Activated naive CD4-positive, alpha-beta T cell treated with anti-CD3 and anti-CD28 coated beads for 36 hours (primary cell): ENCODE measurements at regions not wholly inside any gene's neighbourhood (a gene's known extent, or its start where the extent isn't known, plus 50 kb on each side); places are given as distances from the start of the nearest gene placed in this dataset.

Source experiments
- CTCF ChIA-PET: fragments of 350-600 bp; sonication (Branson Sonifier 250); formaldehyde crosslinking; loops from one replicate; lab custom pipeline; 2021; ENCODE audit warnings: antibody characterized with exemption; lab: Charles Lee
- DNase-seq: peaks from one replicate; pipeline ENCODE4 v3.0.0-alpha.2; 2020
- H3K27ac Mint-ChIP-seq: one replicate; pipeline ENCODE4 v1.8.0; 2021; ENCODE audit warnings: mild to moderate bottlenecking, mixed read lengths
- H3K27me3 Mint-ChIP-seq: one replicate; pipeline ENCODE4 v1.8.0; 2021; ENCODE audit warnings: low read depth, mixed read lengths
- H3K36me3 Mint-ChIP-seq: one replicate; pipeline ENCODE4 v1.8.0; 2021; ENCODE audit warnings: low read depth, mixed read lengths
- H3K4me1 Mint-ChIP-seq: one replicate; pipeline ENCODE4 v1.8.0; 2021; ENCODE audit warnings: low read depth, mixed read lengths
- H3K4me3 Mint-ChIP-seq: one replicate; pipeline ENCODE4 v1.8.0; 2021; ENCODE audit warnings: mild to moderate bottlenecking, moderate library complexity, mixed read lengths
- H3K9me3 Mint-ChIP-seq: one replicate; pipeline ENCODE4 v1.8.0; 2021; ENCODE audit warnings: mixed read lengths
- intact Hi-C: fragments of 100-400 bp; cut with micrococcal nuclease; formaldehyde crosslinking; loops from one replicate; pipeline ENCODE4 v1.15.1; 2023

GRCh38 chr2:107436281-107436680 lies 390.4 kb upstream of the RGPD4 start:
- CTCF ChIA-PET = no interaction called here
- H3K9me3 Mint-ChIP-seq = peaks cover under 1% of the 10 kb centered on the region
- H3K27me3 Mint-ChIP-seq = no peaks in the 10 kb centered on the region
- intact Hi-C loops = no loop called here
- H3K4me3 Mint-ChIP-seq = no peak overlapping the region
- no peaks in the 10 kb centered on the region for H3K4me1 Mint-ChIP-seq
- no peak for DNase-seq
- H3K36me3 Mint-ChIP-seq = no peaks in the 10 kb centered on the region
- H3K27ac Mint-ChIP-seq = no peak overlapping the region

- Mint-ChIP-seq H3K4me1 (no peaks in the 10 kb centered on the region), H3K27me3 (no peaks in the 10 kb centered on the region), H3K36me3 (no peaks in the 10 kb centered on the region), H3K9me3 (peaks cover under 1% of the 10 kb centered on the region), H3K4me3 (no peak overlapping the region), H3K27ac (no peak overlapping the region)
- no peak for DNase-seq
- CTCF ChIA-PET = no interaction called here
- intact Hi-C loops = no loop called here
Observed at GRCh38 chr2:107437265-107437664, 389.4 kb upstream of the RGPD4 start.

DNA sequence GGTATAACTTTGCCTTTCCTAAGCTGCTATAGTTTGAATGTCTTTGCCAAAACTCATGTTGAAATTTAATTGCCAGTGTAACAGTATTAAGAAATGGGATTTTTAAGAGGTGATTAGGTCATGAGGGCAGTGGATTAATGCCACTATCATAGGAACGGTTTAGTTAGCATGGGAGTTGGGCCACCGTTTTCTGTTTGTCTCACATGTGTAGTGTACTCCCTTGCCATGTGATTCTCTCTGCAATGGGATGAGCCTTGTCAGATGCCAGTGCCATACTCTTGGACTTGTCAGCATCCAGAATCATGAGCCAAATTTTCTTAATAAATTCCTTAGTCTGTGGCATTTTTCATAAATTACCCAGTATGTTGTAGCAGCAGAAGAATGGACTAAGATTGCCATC lies 388.9 kb upstream of the RGPD4 start:
- no peak for DNase-seq
- H3K4me3 Mint-ChIP-seq = no peak overlapping the region
- no peaks in the 10 kb centered on the region for H3K27me3 Mint-ChIP-seq
- H3K4me1 Mint-ChIP-seq = no peaks in the 10 kb centered on the region
- intact Hi-C loops = no loop called here
- CTCF ChIA-PET = no interaction called here
- H3K9me3 Mint-ChIP-seq = peaks cover 2% of the 10 kb centered on the region
- no peak overlapping the region for H3K27ac Mint-ChIP-seq
- no peaks in the 10 kb centered on the region for H3K36me3 Mint-ChIP-seq

DNA sequence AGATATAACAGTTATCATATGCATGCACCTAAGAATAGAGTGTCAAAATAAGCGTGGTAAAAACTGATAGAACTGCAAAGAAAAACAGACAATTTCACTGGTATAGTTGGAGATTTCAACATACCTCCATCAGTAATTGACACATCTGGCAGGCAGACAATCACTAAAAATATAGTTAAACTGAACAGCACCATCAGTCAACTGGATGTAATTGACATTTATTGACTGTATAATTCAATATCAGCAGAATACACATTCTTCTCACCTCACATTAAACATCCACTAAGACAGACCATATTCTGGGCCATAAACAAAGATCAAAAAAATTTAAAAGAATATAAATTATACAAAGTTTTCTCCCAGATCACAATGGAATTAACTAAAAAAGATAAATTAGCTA lies 378.5 kb upstream of the RGPD4 start:
- intact Hi-C loops = no loop called here
- CTCF ChIA-PET = no interaction called here
- H3K36me3 Mint-ChIP-seq = no peaks in the 10 kb centered on the region
- H3K27ac Mint-ChIP-seq = no peak overlapping the region
- H3K4me1 Mint-ChIP-seq = no peaks in the 10 kb centered on the region
- DNase-seq = no peak
- H3K4me3 Mint-ChIP-seq = no peak overlapping the region
- no peaks in the 10 kb centered on the region for H3K27me3 Mint-ChIP-seq
- H3K9me3 Mint-ChIP-seq = no peaks in the 10 kb centered on the region

GRCh38 chr2:107461301-107461700 lies 365.4 kb upstream of the RGPD4 start:
- Mint-ChIP-seq H3K4me3 (no peak overlapping the region), H3K36me3 (no peaks in the 10 kb centered on the region), H3K27ac (no peak overlapping the region), H3K9me3 (peaks cover 4% of the 10 kb centered on the region), H3K27me3 (no peaks in the 10 kb centered on the region), H3K4me1 (no peaks in the 10 kb centered on the region)
- no peak for DNase-seq
- intact Hi-C loops = no loop called here
- CTCF ChIA-PET = no interaction called here

DNA sequence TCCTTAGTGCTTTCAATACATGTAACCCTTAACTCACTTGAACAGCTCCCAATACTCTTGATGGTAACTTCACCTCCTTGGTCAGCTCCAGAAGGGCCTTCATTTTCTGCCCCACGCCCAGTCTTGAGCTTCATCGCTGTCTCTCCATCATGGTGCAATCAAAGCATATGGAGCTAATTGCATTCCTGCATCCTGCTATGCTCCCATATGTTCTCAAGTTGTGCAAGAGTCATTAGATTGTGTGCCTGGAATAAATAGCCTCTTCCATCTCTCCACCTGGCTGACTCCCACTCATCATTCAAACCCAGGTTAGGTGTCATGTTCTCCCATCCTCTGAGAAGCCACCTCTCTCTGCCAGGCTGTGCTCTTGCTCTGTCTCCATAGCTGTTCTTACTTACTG lies 364.5 kb upstream of the RGPD4 start:
- intact Hi-C loops = no loop called here
- H3K27ac Mint-ChIP-seq = no peak overlapping the region
- no peak for DNase-seq
- peaks cover 4% of the 10 kb centered on the region for H3K9me3 Mint-ChIP-seq
- CTCF ChIA-PET = no interaction called here
- H3K4me1 Mint-ChIP-seq = no peaks in the 10 kb centered on the region
- H3K27me3 Mint-ChIP-seq = no peaks in the 10 kb centered on the region
- no peak overlapping the region for H3K4me3 Mint-ChIP-seq
- no peaks in the 10 kb centered on the region for H3K36me3 Mint-ChIP-seq

- no peaks in the 10 kb centered on the region for H3K4me1 Mint-ChIP-seq
- no peaks in the 10 kb centered on the region for H3K36me3 Mint-ChIP-seq
- CTCF ChIA-PET = no interaction called here
- H3K27me3 Mint-ChIP-seq = no peaks in the 10 kb centered on the region
- H3K4me3 Mint-ChIP-seq = no peak overlapping the region
- intact Hi-C loops = no loop called here
- no peak for DNase-seq
- H3K9me3 Mint-ChIP-seq = peaks cover 5% of the 10 kb centered on the region
- no peak overlapping the region for H3K27ac Mint-ChIP-seq
Observed at GRCh38 chr2:107466241-107466640, 360.5 kb upstream of the RGPD4 start.

DNA sequence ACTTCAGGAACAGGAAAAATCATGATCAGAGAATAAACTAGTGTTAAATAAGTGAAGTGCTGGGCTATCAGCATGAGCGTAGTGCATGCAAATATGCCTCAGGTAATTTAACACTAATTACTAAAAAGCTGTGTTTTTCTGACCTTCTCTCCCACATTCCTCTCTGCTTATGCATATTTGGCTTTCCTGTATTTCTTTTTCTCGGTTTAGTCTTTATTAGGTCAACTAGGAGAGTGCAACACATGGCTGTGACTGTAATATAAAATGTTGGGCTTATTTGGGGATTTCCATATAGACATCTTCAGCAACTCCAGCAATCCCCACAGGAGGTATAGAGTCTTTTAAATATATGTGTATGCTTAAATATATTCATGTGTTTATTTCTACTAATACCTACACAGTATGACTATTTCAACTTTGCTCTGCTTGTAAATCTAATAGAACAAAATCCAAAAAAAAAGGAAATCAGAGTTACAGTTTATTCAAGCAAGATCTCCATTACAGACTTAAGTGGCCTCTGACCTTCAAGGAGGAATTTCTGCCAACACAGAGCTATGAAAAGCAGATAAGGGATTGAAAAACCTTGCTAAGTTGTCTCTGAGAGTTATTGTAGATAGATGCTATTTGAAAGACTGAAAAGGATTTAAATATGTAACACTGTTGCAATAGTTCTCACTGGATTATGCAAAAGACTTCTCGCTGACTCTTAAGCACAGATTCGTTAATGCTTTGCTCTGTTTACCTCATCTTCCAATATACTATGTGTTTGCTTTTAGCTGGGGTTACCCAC lies 359.5 kb upstream of the RGPD4 start:
- Mint-ChIP-seq H3K27ac (no peak overlapping the region), H3K9me3 (peaks cover 5% of the 10 kb centered on the region), H3K4me1 (no peaks in the 10 kb centered on the region), H3K4me3 (no peak overlapping the region), H3K36me3 (no peaks in the 10 kb centered on the region), H3K27me3 (no peaks in the 10 kb centered on the region)
- intact Hi-C loops = no loop called here
- CTCF ChIA-PET = no interaction called here
- DNase-seq = no peak

DNA sequence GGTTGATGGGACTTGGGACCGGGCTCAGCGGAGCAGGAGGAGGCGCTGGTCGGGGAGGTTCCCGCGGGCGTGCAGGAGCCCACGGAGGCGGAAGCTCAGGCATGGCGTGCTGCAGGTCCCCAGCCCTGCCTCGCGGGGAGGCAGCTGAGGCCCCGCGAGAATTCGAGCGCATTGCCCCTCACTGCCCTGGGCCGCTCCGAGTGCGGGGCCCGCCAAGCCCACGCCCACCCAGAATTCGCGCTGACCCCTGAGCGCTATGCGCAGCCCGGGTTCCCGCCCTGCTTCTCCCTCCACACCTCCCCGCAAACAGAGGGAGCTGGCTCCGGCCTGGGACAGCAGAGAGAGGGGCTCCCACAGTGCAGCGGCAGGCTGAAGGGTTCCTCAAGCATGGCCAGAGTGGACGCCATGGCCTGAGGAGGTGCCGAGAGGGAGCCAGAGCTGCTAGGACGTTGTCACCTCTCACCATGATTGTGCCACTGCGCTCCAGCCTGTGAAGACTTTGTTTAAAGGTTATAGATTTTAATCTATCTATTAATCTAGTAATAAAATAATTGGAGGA lies 357.2 kb upstream of the RGPD4 start:
- DNase-seq = no peak
- H3K4me3 Mint-ChIP-seq = no peak overlapping the region
- CTCF ChIA-PET = no interaction called here
- H3K27me3 Mint-ChIP-seq = no peaks in the 10 kb centered on the region
- intact Hi-C loops = no loop called here
- no peaks in the 10 kb centered on the region for H3K4me1 Mint-ChIP-seq
- peaks cover 3% of the 10 kb centered on the region for H3K9me3 Mint-ChIP-seq
- no peak overlapping the region for H3K27ac Mint-ChIP-seq
- no peaks in the 10 kb centered on the region for H3K36me3 Mint-ChIP-seq

DNA sequence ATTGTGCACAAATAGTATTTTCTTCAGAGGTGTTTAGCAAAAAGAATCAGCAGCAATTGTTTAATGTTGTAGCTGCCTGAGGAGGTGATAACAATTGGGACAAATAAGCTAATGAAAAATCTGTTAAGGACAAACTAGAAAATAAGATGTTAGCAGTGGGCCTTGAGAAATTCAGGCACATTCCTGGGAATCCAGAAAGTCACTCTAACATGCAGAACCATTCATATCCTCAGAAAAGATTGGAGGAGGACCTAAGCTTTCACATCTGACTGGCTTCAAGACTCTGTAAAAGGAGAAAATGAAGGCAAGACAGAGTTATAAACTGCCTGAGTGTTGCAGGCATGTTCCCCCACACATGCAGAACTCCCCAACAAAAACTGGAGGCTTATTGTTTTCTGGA lies 353.5 kb upstream of the RGPD4 start:
- no peak for DNase-seq
- no peaks in the 10 kb centered on the region for H3K27me3 Mint-ChIP-seq
- CTCF ChIA-PET = no interaction called here
- H3K4me1 Mint-ChIP-seq = no peaks in the 10 kb centered on the region
- no peaks in the 10 kb centered on the region for H3K36me3 Mint-ChIP-seq
- no peak overlapping the region for H3K4me3 Mint-ChIP-seq
- H3K27ac Mint-ChIP-seq = no peak overlapping the region
- intact Hi-C loops = no loop called here
- H3K9me3 Mint-ChIP-seq = peaks cover 7% of the 10 kb centered on the region

GRCh38 chr2:107475859-107476258 lies 350.8 kb upstream of the RGPD4 start:
- no peak for DNase-seq
- Mint-ChIP-seq H3K27ac (no peak overlapping the region), H3K4me1 (no peaks in the 10 kb centered on the region), H3K4me3 (no peak overlapping the region), H3K36me3 (no peaks in the 10 kb centered on the region), H3K9me3 (peaks cover 7% of the 10 kb centered on the region), H3K27me3 (no peaks in the 10 kb centered on the region)
- intact Hi-C loops = no loop called here
- CTCF ChIA-PET = no interaction called here

- H3K4me1 Mint-ChIP-seq = no peaks in the 10 kb centered on the region
- no peaks in the 10 kb centered on the region for H3K9me3 Mint-ChIP-seq
- intact Hi-C loops = no loop called here
- H3K36me3 Mint-ChIP-seq = no peaks in the 10 kb centered on the region
- CTCF ChIA-PET = no interaction called here
- H3K27ac Mint-ChIP-seq = no peak overlapping the region
- H3K27me3 Mint-ChIP-seq = no peaks in the 10 kb centered on the region
- no peak overlapping the region for H3K4me3 Mint-ChIP-seq
- DNase-seq = no peak
Observed at GRCh38 chr2:107502539-107502938, 324.2 kb upstream of the RGPD4 start.

DNA sequence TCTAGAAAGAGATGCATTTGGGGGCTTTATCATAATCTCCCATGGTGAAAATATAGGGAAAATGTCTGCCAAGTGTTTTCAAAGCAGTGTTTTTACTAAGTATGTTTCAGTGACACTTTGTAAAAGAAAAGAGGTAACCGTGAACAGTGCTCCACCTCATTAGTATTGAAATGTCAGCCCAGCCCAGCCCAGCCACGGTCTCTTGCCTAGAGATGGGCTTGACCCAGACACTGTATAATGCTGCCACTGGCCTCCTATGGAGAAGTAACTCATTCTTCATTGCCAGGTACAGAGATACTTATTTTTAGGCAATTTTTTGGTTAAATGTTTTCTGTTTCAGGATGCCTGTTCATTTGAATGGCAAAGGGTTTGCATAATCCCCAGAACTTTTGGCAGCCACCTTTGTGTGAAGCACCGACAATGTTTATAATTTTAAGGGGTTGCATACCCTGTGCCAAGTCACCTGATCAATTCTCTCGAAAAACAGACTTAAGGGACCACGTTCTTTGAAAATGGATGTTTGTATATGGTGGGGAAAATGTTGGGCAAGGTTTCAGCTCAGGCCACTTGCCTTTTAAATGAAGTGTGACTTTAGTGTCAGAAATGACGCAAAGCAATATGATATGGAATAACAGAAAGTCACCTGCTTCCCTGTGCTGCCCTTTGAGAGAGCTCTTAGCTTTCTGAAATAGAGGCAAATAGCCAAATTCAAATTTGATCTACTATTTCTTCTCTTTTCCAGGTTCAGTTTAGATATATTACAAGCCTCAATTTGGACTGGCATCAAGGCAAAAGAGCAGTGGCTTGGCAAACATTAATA lies 314.5 kb upstream of the RGPD4 start:
- H3K27me3 Mint-ChIP-seq = no peaks in the 10 kb centered on the region
- H3K4me3 Mint-ChIP-seq = no peak overlapping the region
- H3K9me3 Mint-ChIP-seq = peaks cover 5% of the 10 kb centered on the region
- no peaks in the 10 kb centered on the region for H3K4me1 Mint-ChIP-seq
- no peak overlapping the region for H3K27ac Mint-ChIP-seq
- DNase-seq = no peak
- intact Hi-C loops = no loop called here
- no peaks in the 10 kb centered on the region for H3K36me3 Mint-ChIP-seq
- CTCF ChIA-PET = no interaction called here
